ENCODE measurements at regions not wholly inside any gene's neighbourhood (a gene's known extent, or its start where the extent isn't known, plus 50 kb on each side); places are given as distances from the start of the nearest gene placed in this dataset.

DNA sequence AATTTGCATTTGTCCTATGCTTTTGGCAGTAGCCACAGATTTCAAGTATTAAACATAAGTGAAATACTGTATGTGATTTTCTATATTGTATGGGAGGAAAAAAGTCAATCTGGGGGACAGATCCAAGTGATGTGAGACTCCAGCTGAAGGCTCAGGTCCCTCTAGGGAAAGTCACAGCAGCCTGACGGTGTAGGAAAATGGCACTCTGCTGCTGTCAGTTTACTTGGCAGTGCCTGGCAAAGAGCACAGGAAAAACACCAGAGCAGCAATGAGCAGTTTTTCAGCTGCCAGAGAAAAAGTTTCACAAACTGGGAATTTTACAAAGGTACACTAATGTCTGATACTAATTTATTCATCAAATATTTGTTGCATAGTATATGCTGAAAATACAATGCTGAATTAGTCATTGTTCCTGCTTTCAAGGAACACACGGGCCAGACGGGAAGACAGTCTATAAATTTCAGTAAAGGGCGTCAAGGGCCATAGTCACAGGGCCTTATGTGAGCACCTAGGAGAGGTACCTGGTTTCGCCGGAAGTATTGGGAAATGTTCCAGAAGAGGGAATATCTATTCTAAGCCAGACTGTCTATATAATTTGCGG is 66.2 kb upstream of the SLC38A2 start:
- TF ChIP-seq POLR2A (IDR thresholded peaks at IDR 0.05): no peak
- TF ChIP-seq CTCF (IDR thresholded peaks at IDR 0.05): no peak

All from heart left ventricle (tissue), 13 donors.